ENCODE measurements at regions not wholly inside any gene's neighbourhood (a gene's known extent, or its start where the extent isn't known, plus 50 kb on each side); places are given as distances from the start of the nearest gene placed in this dataset.

GRCh38 chr18:8942909-8943545 lies 159.5 kb upstream of the NDUFV2 start:
- no peak for DNase-seq (ENCODE audit: low read depth in 2 of 2, low spot score in 1 of 2)

- no peak for DNase-seq (ENCODE audit: low read depth in 2 of 2, low spot score in 1 of 2)
These were observed 158.3 kb upstream of the NDUFV2 start for GRCh38 chr18:8943900-8944870.

DNA sequence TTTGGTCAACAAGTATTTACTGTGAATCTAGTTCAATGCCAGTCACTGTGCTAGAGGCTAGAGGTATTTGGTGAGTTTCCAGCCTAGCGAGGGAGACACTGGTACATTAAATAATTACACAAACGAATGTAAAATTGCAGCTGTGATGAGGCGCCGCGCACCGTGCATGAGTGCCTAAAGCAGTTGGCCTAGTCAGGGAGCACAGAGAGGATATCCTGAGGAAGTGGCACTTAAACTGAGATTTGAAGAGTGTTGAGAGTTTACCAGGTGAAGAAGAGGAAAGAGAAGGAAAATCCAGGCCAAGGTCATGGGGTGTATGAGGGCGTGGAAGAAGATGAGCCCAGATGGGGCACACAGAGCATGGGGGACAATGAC lies 157.6 kb upstream of the NDUFV2 start:
- no peak for DNase-seq (ENCODE audit: low read depth in 2 of 2, low spot score in 1 of 2)

GRCh38 chr18:8945514-8945913 lies 157.0 kb upstream of the NDUFV2 start:
- no peak for DNase-seq (ENCODE audit: low read depth in 2 of 2, low spot score in 1 of 2)

DNA sequence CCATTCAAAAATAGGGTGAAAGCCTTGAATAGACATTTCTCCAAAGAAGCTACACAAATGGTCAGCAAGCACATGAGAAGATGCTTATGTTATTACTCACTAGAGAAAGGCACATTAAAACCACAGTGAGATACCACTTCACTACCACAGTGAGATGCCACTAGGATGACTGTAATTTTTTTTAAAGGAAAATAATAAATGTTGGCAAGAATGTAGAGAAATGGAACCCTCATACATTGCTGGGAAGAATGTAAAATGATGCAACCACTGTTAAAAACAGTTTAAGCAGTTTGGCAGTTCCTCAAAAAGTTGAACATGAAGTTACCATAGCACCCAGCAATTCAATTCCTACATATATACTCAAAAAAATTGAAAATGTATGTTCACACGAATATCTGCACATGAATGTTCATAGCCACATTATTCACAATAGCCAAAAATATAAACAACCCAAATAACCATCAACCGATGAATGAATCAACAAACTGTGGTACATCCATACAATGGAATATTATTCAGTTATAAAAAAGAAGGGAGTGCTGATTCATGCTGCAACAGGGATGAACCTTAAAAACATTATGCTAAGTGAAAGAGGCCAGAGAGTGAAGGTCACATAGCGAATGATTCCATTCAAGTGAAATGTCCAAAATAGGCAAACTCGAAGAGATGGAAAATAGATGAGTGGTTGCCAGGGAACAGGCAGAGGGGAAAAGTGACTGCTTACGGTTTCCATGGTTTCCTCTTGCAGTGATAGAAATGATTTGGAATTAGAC lies 156.2 kb upstream of the NDUFV2 start:
- no peak for DNase-seq (ENCODE audit: low read depth in 2 of 2, low spot score in 1 of 2)

DNA sequence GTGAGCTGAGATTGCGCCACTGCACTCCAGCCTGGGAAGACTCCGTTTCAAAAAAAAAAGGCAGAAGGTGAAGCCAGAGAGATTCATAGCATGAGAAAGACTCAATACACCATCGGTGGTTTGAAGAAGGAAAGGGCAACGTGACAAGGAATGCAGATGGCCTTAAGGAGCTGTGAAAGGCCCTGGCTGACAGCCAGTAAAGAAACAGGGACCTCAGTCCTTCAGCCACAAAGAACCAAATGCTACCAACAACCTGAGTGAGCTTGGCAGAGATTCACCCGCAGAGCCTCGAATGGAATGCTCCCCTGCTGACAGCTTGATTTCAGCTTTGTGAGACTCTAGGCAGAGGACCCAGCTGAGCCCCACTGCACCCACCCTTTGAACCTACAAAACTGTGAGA lies 154.9 kb upstream of the NDUFV2 start:
- DNase-seq (ENCODE audit: low read depth in 2 of 2, low spot score in 1 of 2): no peak

GRCh38 chr18:8948011-8948410 lies 154.5 kb upstream of the NDUFV2 start:
- DNase-seq (ENCODE audit: low read depth in 2 of 2, low spot score in 1 of 2): no peak

- DNase-seq (ENCODE audit: low read depth in 2 of 2, low spot score in 1 of 2): no peak
These were observed 153.9 kb upstream of the NDUFV2 start for GRCh38 chr18:8948471-8949149.

DNA sequence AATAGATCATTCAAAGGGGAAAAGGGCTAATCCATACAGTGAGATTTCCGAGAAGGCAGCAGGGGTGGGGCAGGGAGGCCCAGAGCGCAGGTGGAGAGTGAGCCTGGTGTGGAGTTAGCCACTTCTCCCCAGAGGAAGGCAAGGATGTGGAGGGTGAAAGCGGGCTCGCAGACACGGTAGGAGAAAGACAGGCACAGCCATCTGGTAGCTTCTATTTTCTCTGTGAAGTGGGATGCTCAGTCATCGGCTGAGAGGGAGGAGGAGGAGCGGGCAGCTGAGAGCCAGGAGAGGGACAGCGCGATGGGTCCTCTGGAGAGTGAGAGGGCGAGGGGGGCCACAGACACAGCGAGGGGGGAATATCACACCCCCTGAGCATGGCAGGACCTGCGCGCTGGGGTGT lies 153.3 kb upstream of the NDUFV2 start:
- no peak for DNase-seq (ENCODE audit: low read depth in 2 of 2, low spot score in 1 of 2)

- DNase-seq (ENCODE audit: low read depth in 2 of 2, low spot score in 1 of 2): no peak
These were observed 151.0 kb upstream of the NDUFV2 start for GRCh38 chr18:8951491-8951890.

DNA sequence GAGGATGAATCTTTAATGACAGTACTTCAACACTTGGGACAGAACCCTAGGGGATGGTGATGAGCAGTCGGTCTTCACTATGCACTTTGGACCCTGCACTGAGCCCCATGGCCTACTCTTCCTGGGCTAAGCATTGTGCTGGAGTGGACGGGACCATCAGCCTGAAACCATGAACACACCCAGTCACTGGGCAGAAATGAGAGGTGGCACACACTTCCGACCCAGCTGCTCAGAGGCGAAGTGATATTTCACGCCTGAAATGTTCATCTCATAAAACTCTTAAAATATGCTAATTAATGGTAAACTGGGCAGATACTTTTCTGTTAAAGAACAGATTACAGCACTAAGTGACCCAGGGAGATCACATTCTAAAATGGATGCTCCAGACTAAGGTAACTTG lies 150.3 kb upstream of the NDUFV2 start:
- DNase-seq (ENCODE audit: low read depth in 2 of 2, low spot score in 1 of 2): no peak

GRCh38 chr18:8952769-8953760 lies 149.4 kb upstream of the NDUFV2 start:
- no peak for DNase-seq (ENCODE audit: low read depth in 2 of 2, low spot score in 1 of 2)

GRCh38 chr18:8957731-8958130 lies 144.8 kb upstream of the NDUFV2 start:
- no peak for DNase-seq (ENCODE audit: low read depth in 2 of 2, low spot score in 1 of 2)

DNA sequence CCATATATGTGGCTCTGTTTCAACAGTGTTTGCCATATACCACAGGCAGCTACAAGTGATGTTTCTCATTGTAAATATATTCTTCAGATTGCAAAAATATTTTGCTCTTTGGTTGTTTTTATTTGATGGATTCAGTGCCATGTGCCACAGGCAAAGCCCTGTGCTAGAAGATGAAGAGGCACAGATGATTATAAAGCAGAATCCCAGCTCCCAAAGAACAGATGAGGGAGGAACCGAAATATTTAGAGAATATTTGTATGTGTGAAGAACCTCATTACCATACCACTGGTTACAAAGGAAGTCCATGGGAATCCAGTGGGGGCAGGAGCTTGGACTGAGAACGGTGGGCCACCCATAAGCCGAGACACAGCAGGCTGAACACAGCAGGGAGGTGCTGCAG lies 143.8 kb upstream of the NDUFV2 start:
- DNase-seq (ENCODE audit: low read depth in 2 of 2, low spot score in 1 of 2): no peak

GRCh38 chr18:8959551-8960135 lies 142.9 kb upstream of the NDUFV2 start:
- DNase-seq (ENCODE audit: low read depth in 2 of 2, low spot score in 1 of 2): no peak

DNA sequence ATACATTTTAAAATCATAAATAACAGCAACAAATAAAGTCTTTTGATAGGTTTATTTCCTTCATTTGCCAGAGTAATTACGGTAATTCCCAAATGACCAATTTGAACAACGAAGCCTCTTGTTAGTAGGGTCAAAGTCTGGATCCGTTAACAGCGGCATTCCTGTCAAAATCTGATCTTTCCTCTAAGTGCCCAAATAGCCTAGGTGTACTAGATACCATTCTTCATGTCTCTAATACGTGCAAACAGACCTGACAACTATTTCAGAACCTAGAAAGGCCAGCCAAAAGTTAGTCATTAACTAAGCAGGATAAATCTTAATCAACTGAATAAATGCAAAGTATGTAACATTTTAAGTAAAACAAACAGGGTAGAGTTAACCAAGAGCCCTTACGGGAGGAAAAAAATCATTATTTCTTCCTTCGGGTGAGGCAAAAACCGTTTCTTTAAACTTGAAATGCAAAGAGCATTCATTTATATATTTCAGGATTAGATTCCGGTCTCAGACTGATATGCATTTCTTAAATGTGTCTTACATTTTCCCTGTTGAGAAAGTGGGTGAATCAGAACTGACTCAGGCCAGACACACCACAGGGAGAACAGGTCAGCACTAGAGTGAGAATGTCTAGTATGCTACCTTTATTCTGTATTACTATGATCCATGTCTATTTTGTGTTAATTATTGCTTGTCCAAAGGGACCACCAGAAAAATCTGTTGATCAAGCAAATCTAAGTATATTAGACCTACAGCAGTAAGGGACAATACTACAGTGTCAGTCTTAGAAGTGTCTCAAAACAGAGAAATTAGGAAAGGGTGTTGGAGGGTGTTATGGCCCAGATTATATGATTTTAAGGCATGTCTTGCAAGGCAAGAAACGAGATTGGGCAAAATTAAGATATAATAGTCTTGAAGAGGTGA lies 141.5 kb upstream of the NDUFV2 start:
- DNase-seq (ENCODE audit: low read depth in 2 of 2, low spot score in 1 of 2): no peak

- DNase-seq (ENCODE audit: low read depth in 2 of 2, low spot score in 1 of 2): no peak
These were observed 140.2 kb upstream of the NDUFV2 start for GRCh38 chr18:8962192-8962779.
